Astrocyte (in vitro differentiated cells and primary cell): ENCODE measurements at regions not wholly inside any gene's neighbourhood (a gene's known extent, or its start where the extent isn't known, plus 50 kb on each side); places are given as distances from the start of the nearest gene placed in this dataset.

Experiments
- EZH2 ChIP-seq: IDR thresholded peaks from 2 replicates; pipeline ENCODE4 v1.6.1; 2012; ENCODE audit warnings: mild to moderate bottlenecking, low read length, inconsistent platforms; ENCODE audit not compliant: insufficient read depth
- TF ChIP-seq, protein P1 (sequence below): IDR thresholded peaks from 2 replicates; pipeline ENCODE4 v1.5.1; 2011; ENCODE audit warnings: low read depth, mild to moderate bottlenecking, inconsistent platforms, low read length, moderate library complexity; ENCODE audit not compliant: insufficient read depth

DNA sequence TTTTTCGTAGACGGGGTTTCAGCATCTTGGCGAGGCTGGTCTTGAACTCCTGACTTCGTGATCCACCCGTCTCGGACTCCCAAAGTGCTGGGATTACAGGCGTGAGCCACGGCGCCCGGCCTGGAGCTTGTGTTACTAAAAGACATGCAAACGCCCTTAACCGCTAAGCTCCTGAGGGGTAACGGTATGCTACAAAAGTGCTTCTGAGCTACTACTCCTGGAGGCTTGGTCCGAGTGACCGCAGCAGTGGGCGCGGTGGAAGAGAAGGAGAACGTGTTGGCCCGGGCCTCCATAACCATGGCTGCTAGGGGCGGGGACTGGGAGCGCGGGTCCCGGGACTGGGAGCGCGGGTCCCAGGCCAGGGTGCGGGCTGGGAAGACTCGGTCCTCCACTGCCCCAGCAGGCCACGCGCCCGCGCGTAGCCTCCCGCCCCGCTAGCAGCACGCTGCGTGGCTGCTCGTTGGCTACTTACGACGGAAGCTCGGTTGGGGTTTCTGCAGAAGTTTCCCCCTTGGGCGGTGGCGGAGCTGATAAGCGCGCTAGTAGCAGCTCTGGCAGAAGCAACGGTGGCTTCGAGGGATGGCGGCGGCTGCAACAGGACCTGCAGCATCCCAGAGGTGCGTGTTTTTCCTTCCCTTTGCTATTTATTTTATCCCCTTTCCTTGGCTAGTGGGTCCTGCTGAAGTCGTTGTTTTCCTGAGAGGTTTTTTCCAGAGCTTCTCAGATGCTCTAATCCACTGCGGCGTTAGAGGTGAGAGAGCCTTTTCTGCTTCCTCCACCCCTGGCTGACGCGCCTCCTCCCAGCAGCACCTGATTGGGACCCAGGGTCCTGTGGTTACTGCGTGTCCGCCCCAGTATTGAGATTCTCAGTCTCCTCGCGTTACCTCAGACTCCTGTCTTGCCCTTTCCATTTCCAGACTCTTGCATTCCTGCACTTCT is 69.2 kb upstream of the CCDC180 start:
- TF ChIP-seq EZH2, result no peak
- TF ChIP-seq, protein P1, sequence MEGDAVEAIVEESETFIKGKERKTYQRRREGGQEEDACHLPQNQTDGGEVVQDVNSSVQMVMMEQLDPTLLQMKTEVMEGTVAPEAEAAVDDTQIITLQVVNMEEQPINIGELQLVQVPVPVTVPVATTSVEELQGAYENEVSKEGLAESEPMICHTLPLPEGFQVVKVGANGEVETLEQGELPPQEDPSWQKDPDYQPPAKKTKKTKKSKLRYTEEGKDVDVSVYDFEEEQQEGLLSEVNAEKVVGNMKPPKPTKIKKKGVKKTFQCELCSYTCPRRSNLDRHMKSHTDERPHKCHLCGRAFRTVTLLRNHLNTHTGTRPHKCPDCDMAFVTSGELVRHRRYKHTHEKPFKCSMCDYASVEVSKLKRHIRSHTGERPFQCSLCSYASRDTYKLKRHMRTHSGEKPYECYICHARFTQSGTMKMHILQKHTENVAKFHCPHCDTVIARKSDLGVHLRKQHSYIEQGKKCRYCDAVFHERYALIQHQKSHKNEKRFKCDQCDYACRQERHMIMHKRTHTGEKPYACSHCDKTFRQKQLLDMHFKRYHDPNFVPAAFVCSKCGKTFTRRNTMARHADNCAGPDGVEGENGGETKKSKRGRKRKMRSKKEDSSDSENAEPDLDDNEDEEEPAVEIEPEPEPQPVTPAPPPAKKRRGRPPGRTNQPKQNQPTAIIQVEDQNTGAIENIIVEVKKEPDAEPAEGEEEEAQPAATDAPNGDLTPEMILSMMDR, result no peak
